Naive thymus-derived CD4-positive, alpha-beta T cell (primary cell): ENCODE measurements at regions not wholly inside any gene's neighbourhood (a gene's known extent, or its start where the extent isn't known, plus 50 kb on each side); places are given as distances from the start of the nearest gene placed in this dataset.

Experiments used
- ATAC-seq: fragments of 150-1000 bp; cut with Tn5 transposase; 2 replicates; pipeline ENCODE4 v1.10.0; 2021; ENCODE audit warnings: mild to moderate bottlenecking, moderate library complexity
- CTCF ChIA-PET: fragments of 350-600 bp; sonication (Branson Sonifier 250); formaldehyde crosslinking; loops from one replicate; lab custom pipeline; 2021; ENCODE audit warnings: antibody characterized with exemption; lab: Charles Lee
- POLR2A ChIA-PET: fragments of 350-600 bp; sonication (Branson Sonifier 250); formaldehyde crosslinking; loops from one replicate; lab custom pipeline; 2021; ENCODE audit warnings: antibody characterized with exemption, inconsistent platforms; lab: Charles Lee
- DNase-seq, 9 donors: peaks; one replicate each; pipeline versions ENCODE4 v3.0.0 to v3.0.0-alpha.2; 2020 to 2022; ENCODE audit warnings: mixed read lengths in 1 of 9
- H3K27ac ChIP-seq: one replicate; pipeline ENCODE4 v1.7.0; 2013; ENCODE audit warnings: mild to moderate bottlenecking, low read depth, low read length, moderate library complexity
- H3K27me3 ChIP-seq, 2 donors: one replicate each; pipeline ENCODE4 v1.7.0; 2013; ENCODE audit warnings: low read length in 2 of 2, mild to moderate bottlenecking in 2 of 2, moderate library complexity in 2 of 2; ENCODE audit not compliant: control insufficient read depth in 2 of 2, insufficient read depth in 2 of 2
- H3K36me3 ChIP-seq, 3 experiments: 1 replicate in 2 of 3; 2 replicates in 1 of 3; pipeline ENCODE4 v1.7.0; 2013; ENCODE audit warnings: low read length in 3 of 3, mild to moderate bottlenecking in 3 of 3, moderate library complexity in 1 of 3; ENCODE audit not compliant: insufficient read depth in 3 of 3, control insufficient read depth in 2 of 3
- H3K4me1 ChIP-seq, 2 donors: one replicate each; pipeline ENCODE4 v1.7.0; 2013; ENCODE audit warnings: low read length in 2 of 2, mild to moderate bottlenecking in 2 of 2, moderate library complexity in 1 of 2; ENCODE audit not compliant: control insufficient read depth in 2 of 2, insufficient read depth in 2 of 2
- H3K4me3 ChIP-seq: 2 replicates; pipeline ENCODE4 v1.7.0; 2013; ENCODE audit warnings: mild to moderate bottlenecking, low read length
- H3K9me3 ChIP-seq, 3 experiments: 1 replicate in 2 of 3; 2 replicates in 1 of 3; pipeline ENCODE4 v1.7.0; 2013; ENCODE audit warnings: low read length in 3 of 3; ENCODE audit not compliant: control insufficient read depth in 2 of 3
- H3K27ac Mint-ChIP-seq, 9 donors: one replicate each; pipeline ENCODE4 v1.8.0; 2020 to 2022; ENCODE audit warnings: mixed read lengths in 9 of 9, mild to moderate bottlenecking in 8 of 9, moderate library complexity in 5 of 9, inconsistent platforms in 2 of 9
- H3K27me3 Mint-ChIP-seq, 5 donors: one replicate each; pipeline ENCODE4 v1.8.0; 2021 to 2022; ENCODE audit warnings: mixed read lengths in 5 of 5, mild to moderate bottlenecking in 1 of 5
- H3K36me3 Mint-ChIP-seq, 5 donors: one replicate each; pipeline ENCODE4 v1.8.0; 2020 to 2022; ENCODE audit warnings: mixed read lengths in 5 of 5, mild to moderate bottlenecking in 3 of 5, inconsistent platforms in 1 of 5
- H3K4me1 Mint-ChIP-seq, 7 donors: one replicate each; pipeline ENCODE4 v1.8.0; 2020 to 2022; ENCODE audit warnings: mixed read lengths in 7 of 7, mild to moderate bottlenecking in 3 of 7, inconsistent platforms in 1 of 7
- H3K4me3 Mint-ChIP-seq, 10 donors: one replicate each; pipeline ENCODE4 v1.8.0; 2020 to 2022; ENCODE audit warnings: mild to moderate bottlenecking in 10 of 10, mixed read lengths in 10 of 10, moderate library complexity in 6 of 10, inconsistent platforms in 2 of 10
- H3K9me3 Mint-ChIP-seq, 11 donors: one replicate each; pipeline ENCODE4 v1.8.0; 2020 to 2022; ENCODE audit warnings: mixed read lengths in 11 of 11, mild to moderate bottlenecking in 4 of 11, inconsistent platforms in 1 of 11, moderate library complexity in 1 of 11
- intact Hi-C, 2 donors: fragments of 100-400 bp; cut with micrococcal nuclease; formaldehyde crosslinking; loops; one replicate each; pipeline ENCODE4 v1.15.1; 2023

DNA sequence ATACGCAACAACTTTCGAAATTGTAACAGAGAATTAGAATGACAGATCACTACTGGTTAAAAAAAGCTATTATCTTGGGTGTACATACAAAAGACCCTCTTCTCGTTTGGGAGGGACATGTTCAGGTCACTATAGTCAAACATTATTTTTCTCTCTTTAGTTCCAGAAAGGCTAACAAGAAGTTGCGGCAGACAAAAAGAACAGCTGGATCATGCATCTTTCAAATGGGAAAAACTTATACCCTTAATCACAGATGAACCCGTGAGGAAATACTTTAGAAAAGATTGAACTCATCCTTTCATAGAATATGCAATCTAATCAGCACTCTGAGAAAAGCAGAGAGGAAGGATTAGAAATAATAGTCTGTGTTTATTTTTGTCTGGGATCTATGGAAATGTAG is 72.5 kb downstream of the EVX1 start:
- Histone ChIP-seq H3K36me3 (no peaks in the 10 kb centered on the region), H3K27me3 (no peaks in the 10 kb centered on the region), H3K27ac (no peak overlapping the region), H3K4me3 (no peak overlapping the region), H3K4me1 (no peaks in the 10 kb centered on the region), H3K9me3 (no peaks in the 10 kb centered on the region)
- DNase-seq (no peak), ATAC-seq (no peak)
- CTCF ChIA-PET, result no interaction called here
- Mint-ChIP-seq H3K9me3 (peaks cover 0 to 18% (median 4%) of the 10 kb centered on the region in 11 donors), H3K4me1 (peaks cover 0 to 4% (median 0%) of the 10 kb centered on the region in 7 donors), H3K4me3 (no peak overlapping the region), H3K36me3 (peaks cover 0 to 10% (median 0%) of the 10 kb centered on the region in 5 donors), H3K27me3 (peaks cover 22 to 59% (median 28%) of the 10 kb centered on the region in 5 donors), H3K27ac (no peak overlapping the region)
- POLR2A ChIA-PET, result no interaction called here
- intact Hi-C loops, result no loop called here

DNA sequence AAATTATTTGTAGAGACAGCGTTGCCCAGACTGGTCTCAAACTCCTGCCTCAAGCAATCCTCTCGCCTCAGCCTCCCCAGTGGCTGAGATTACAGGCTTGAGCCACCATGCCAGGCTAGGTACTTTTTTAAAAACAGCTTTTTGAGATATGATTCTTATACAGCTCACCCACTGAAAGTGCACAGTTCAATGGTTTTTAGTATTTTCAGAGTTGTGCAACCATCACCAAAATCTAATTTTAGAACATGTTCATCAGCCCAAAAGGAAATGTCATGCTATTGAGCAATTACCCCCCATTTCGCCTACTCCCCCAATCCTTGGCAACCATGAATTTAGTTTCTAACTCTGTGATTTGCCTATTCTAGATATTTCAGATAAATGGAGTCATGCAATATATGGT is 73.7 kb downstream of the EVX1 start:
- Histone ChIP-seq H3K27me3 (no peaks in the 10 kb centered on the region), H3K36me3 (no peaks in the 10 kb centered on the region), H3K9me3 (no peaks in the 10 kb centered on the region), H3K4me1 (no peaks in the 10 kb centered on the region), H3K27ac (no peak overlapping the region), H3K4me3 (no peak overlapping the region)
- ATAC-seq, result no peak
- intact Hi-C loops, result no loop called here
- ChIA-PET CTCF (no interaction called here), POLR2A (no interaction called here)
- no peak for DNase-seq
- Mint-ChIP-seq H3K4me3 (no peak overlapping the region), H3K27ac (no peak overlapping the region), H3K9me3 (peaks cover 0 to 20% (median 4%) of the 10 kb centered on the region in 11 donors), H3K27me3 (peaks cover 22 to 60% (median 25%) of the 10 kb centered on the region in 5 donors), H3K36me3 (peaks cover 0 to 10% (median 0%) of the 10 kb centered on the region in 5 donors), H3K4me1 (peaks cover 0 to 4% (median 0%) of the 10 kb centered on the region in 7 donors)

DNA sequence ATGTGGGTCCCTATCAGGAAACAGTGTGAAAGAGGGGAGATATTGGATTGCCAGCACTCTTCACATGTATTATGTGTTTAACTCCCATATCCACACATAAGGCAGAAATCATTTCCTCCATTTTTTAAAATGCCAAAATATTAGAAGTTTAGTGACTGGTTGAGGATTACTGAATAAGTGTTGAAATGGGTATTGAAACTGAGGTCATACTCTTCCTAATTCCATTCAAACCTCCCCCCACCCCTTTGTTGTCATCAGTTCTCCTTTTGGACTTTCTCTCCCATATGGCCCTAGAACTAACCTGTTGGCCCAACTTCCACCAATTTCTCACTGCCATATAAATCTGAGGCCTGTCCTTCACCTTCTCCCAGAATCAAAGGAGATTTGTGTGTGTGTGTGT is 81.6 kb downstream of the EVX1 start:
- H3K36me3 Mint-ChIP-seq, result peaks cover 0 to 7% (median 0%) of the 10 kb centered on the region in 5 donors
- Histone ChIP-seq H3K4me3 (no peak overlapping the region), H3K9me3 (no peaks in the 10 kb centered on the region), H3K27ac (no peak overlapping the region), H3K36me3 (no peaks in the 10 kb centered on the region), H3K27me3 (no peaks in the 10 kb centered on the region), H3K4me1 (no peaks in the 10 kb centered on the region)
- no peak overlapping the region for H3K27ac Mint-ChIP-seq
- H3K9me3 Mint-ChIP-seq, result peaks cover 0 to 12% (median 3%) of the 10 kb centered on the region in 11 donors
- CTCF ChIA-PET, result no interaction called here
- peaks cover 5 to 42% (median 30%) of the 10 kb centered on the region in 5 donors for H3K27me3 Mint-ChIP-seq
- peaks cover 0 to 1% (median 0%) of the 10 kb centered on the region in 7 donors for H3K4me1 Mint-ChIP-seq
- intact Hi-C loops, result no loop called here
- no peak overlapping the region for H3K4me3 Mint-ChIP-seq
- no peak for DNase-seq
- no peak for ATAC-seq
- POLR2A ChIA-PET, result no interaction called here

DNA sequence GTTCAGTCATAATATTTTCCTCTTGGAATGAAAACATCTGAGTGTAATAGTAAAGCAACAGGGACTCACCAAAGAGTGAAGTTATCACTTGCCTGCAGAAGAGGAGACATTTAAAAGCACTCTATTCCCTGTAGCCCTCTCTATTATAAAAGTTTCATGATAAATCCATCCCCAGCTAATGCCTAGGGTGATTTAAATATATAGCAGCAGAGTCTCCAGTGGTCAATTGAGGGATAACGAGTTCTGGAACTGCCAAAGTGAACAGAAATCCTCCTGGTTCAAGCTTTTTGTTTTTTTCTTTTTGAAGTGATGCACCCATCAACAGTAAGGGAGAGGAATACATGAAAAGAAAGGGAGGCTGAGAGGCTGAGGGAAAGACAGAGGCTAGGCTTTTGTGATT is 87.3 kb downstream of the EVX1 start:
- Mint-ChIP-seq H3K9me3 (peaks cover 0 to 35% (median 9%) of the 10 kb centered on the region in 11 donors), H3K4me3 (no peak overlapping the region), H3K4me1 (no peaks in the 10 kb centered on the region), H3K36me3 (no peaks in the 10 kb centered on the region), H3K27ac (no peak overlapping the region), H3K27me3 (peaks cover 0 to 18% (median 9%) of the 10 kb centered on the region in 5 donors)
- no peaks in the 10 kb centered on the region for H3K27me3 ChIP-seq
- ChIA-PET CTCF (no interaction called here), POLR2A (no interaction called here)
- no peak overlapping the region for H3K27ac ChIP-seq
- intact Hi-C loops, result no loop called here
- no peaks in the 10 kb centered on the region for H3K36me3 ChIP-seq
- ATAC-seq (no peak), DNase-seq (no peak)
- H3K4me3 ChIP-seq, result no peak overlapping the region
- H3K9me3 ChIP-seq, result no peaks in the 10 kb centered on the region
- no peaks in the 10 kb centered on the region for H3K4me1 ChIP-seq

DNA sequence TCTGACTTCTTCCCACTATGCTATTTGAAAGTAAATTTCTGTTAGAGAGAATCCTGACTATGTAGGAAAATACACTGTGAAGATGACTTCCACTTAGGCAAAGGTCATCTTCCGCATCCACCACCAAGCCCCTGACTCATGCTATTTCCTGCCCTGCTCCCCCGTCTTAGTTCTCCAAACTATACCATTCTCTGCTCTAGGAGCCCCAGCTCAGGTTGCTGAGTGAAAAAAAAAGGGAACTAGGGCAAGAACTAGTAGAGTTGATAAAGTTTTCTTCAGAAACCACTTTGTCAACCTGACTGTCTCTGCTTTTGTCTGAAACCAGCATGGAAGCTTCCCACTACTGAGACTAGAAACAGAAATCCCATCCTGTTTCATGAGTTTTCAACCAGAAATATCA is 96.9 kb downstream of the EVX1 start:
- Mint-ChIP-seq H3K4me3 (no peak overlapping the region), H3K27ac (no peak overlapping the region), H3K9me3 (peaks cover 0 to 7% (median under 1%) of the 10 kb centered on the region in 11 donors), H3K27me3 (peaks cover 2 to 51% (median 27%) of the 10 kb centered on the region in 5 donors), H3K36me3 (no peaks in the 10 kb centered on the region), H3K4me1 (no peaks in the 10 kb centered on the region)
- intact Hi-C loops, result no loop called here
- POLR2A ChIA-PET, result interaction anchor here (0.6 kb wide), 1 partner anchor 98 kb away, joined by 6 read pairs; no protein-coding TSS in a partner anchor
- ATAC-seq, result peak; percentile 93
- CTCF ChIA-PET, result interaction anchor here (0.7 kb wide), 1 partner anchor 123 kb away, joined by 3 read pairs; no protein-coding TSS in a partner anchor
- no peaks in the 10 kb centered on the region for H3K9me3 ChIP-seq
- no peaks in the 10 kb centered on the region for H3K4me1 ChIP-seq
- H3K27ac ChIP-seq, result no peak overlapping the region
- DNase-seq, result no peak
- H3K27me3 ChIP-seq, result no peaks in the 10 kb centered on the region
- H3K36me3 ChIP-seq, result no peaks in the 10 kb centered on the region
- H3K4me3 ChIP-seq, result no peak overlapping the region

DNA sequence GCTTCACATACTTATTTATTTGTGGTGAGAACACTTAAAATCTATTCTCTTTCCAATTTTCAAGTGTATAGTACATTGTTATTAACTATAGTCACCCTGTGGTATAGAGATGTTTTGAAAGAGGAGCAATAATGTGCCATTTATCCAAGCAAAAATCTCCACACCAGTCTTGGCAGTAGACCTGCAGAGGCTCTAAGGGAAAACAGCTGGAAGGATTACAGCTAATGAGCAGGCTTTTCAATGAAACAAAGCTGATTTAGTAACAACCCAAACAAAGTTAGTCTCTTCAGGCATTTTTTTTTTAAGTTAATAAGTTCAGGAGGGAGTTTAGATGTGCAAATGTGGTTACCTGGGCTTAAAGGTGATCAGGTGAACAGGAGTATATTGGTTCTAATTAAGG is 101.9 kb downstream of the EVX1 start:
- no peaks in the 10 kb centered on the region for H3K9me3 ChIP-seq
- Mint-ChIP-seq H3K4me1 (no peaks in the 10 kb centered on the region), H3K9me3 (peaks cover 0 to 2% (median 0%) of the 10 kb centered on the region in 11 donors), H3K27ac (no peak overlapping the region), H3K27me3 (peaks cover 0 to 42% (median 23%) of the 10 kb centered on the region in 5 donors), H3K4me3 (no peak overlapping the region), H3K36me3 (no peaks in the 10 kb centered on the region)
- no peaks in the 10 kb centered on the region for H3K36me3 ChIP-seq
- no peak for DNase-seq
- CTCF ChIA-PET, result no interaction called here
- H3K27me3 ChIP-seq, result no peaks in the 10 kb centered on the region
- no peak for ATAC-seq
- H3K27ac ChIP-seq, result no peak overlapping the region
- H3K4me3 ChIP-seq, result no peak overlapping the region
- no peaks in the 10 kb centered on the region for H3K4me1 ChIP-seq
- POLR2A ChIA-PET, result no interaction called here
- intact Hi-C loops, result no loop called here

DNA sequence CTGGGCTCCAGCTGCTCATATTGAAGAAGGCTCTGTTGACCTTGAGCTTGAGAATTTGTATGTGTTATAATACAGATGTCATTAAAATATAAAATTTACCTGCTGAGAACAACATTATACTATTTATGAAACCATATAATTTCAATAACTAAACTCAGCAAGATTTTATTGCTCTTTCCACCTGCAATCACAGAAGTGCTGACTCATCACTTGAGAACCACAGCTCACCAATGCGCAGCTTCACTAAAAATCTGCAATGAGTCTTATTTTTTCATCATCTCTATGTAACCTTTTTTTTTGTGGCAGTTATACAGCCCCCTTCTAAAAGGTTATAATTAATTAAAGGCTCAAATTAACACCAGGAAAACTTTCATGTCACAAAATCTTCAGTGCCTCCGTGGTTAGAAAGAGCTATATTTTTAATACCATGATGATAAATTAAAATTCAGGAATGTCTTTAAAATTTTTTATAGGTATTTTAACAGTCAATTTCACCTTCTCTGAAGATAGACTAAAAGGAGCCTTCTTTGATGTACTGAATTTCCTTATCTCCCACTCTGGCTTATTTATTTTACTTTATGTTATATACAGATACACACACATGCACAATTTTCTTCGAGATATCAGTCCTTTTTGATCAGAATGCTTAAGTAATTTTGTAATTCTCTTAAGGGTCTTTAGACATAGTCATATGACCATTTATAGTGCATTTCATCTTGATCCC is 102.7 kb downstream of the EVX1 start:
- Histone ChIP-seq H3K9me3 (no peaks in the 10 kb centered on the region), H3K36me3 (no peaks in the 10 kb centered on the region), H3K4me3 (no peak overlapping the region), H3K27me3 (no peaks in the 10 kb centered on the region), H3K4me1 (no peaks in the 10 kb centered on the region), H3K27ac (no peak overlapping the region)
- DNase-seq (no peak), ATAC-seq (no peak)
- intact Hi-C loops, result no loop called here
- CTCF ChIA-PET, result no interaction called here
- Mint-ChIP-seq H3K27ac (no peak overlapping the region), H3K4me1 (no peaks in the 10 kb centered on the region), H3K4me3 (no peak overlapping the region), H3K27me3 (peaks cover 0 to 41% (median 31%) of the 10 kb centered on the region in 5 donors), H3K9me3 (peaks cover 0 to 2% (median 0%) of the 10 kb centered on the region in 11 donors), H3K36me3 (no peaks in the 10 kb centered on the region)
- POLR2A ChIA-PET, result no interaction called here
